Embryonic facial prominence (tissue), 1 donor: ENCODE measurements at regions not wholly inside any gene's neighbourhood (a gene's known extent, or its start where the extent isn't known, plus 50 kb on each side); places are given as distances from the start of the nearest gene placed in this dataset.

Source experiments
- DNase-seq: peaks from one replicate; pipeline ENCODE4 v3.0.0-alpha.2; 2016; ENCODE audit errors: extremely low spot score

DNA sequence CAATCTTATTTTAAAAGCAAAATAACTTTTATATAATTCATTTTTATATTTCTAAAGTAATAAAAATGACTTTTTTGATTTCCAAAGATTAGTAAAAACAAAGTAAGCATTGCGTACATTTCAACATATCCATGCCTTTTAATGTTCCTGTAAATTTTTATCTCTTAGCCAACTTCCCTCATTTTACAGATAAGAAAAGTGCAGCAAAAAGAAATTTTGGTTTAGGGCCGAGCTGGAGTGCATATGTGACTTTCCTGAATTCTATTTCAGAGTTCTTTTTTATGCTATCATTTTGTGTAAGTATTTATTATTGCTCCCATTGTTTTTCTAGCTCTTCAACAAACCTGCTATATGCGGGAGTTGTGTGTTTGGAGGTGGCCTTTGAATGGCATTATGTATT lies 195.3 kb downstream of the NHLRC3 start:
- no peak for DNase-seq

DNA sequence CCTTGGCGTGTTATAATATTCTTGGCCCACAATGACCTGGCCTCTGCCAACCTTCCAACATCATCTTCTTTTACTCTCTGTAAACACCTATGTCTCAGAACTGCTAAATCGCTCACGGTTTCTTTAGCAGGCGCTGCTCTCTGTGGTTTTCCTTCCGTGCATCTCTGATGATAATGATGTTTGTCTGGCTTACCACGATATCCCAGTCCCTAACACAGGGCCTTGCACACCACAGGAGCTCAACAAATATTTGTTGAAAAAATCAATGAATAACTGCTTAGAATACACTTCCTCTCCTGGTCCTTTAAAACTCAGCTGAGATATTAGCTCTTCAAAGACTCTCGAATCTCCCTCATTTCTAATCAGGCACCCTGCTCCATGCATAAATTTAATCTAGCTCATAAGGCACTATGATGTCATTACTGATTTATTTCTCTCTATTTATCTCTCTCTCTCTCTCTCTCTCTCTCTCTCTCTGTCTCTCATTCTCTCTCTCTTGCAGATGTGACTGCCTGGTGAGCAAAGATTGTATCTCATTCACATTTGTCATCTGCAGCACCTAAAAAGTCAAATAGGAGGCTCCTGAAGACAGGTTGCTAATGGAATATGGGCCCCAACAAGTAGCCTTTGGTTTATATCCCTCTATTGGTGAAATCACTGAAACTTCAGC lies 206.4 kb downstream of the NHLRC3 start:
- no peak for DNase-seq

DNA sequence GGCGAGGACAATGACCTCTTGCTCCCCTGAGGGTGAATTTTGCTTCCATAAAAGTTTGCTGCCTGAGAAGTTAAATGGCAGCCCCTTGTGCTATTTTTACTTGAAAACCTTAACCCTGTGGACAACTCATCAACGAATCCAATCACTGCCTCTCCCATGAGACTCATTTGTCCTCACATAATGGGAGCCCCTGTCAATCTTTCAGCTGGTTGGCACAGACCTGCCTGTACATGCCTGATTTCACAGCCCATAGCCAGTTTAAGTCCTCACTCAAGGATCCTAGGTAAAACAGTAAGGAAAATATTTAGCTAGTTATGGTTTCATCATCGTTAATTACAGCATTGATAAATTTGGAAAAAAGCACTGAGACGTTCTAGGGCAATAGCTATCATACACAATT lies 207.4 kb downstream of the NHLRC3 start:
- no peak for DNase-seq

- no peak for DNase-seq
Measured at GRCh38 chr13:39249982-39250381, 211.7 kb downstream of the NHLRC3 start.

- DNase-seq = no peak
Measured at GRCh38 chr13:39250440-39250839, 212.2 kb downstream of the NHLRC3 start.

GRCh38 chr13:39251340-39251739 lies 213.1 kb downstream of the NHLRC3 start:
- DNase-seq = no peak

- no peak for DNase-seq
Measured at GRCh38 chr13:39253774-39254173, 215.5 kb downstream of the NHLRC3 start.

DNA sequence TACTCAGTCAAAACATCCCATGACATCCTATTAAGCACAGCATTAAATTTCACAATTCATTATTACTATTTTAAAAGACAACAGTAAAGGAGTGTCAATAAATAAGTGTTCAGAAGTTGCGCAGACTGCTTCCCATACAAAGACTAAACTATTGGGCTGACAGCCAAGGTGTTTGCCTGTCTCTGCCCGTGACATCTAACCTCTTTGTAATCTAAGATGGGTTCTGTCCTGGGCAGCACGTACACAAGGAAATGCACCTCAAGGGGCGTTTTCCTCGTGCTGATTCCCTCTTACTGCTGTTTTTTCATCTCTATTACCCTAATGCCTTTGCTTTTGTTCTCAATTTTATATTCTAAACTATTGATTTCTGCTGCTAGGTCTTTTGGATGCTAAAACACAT lies 216.3 kb downstream of the NHLRC3 start:
- no peak for DNase-seq

- DNase-seq = no peak
Measured at GRCh38 chr13:39257642-39258041, 219.4 kb downstream of the NHLRC3 start.

GRCh38 chr13:39259371-39260140 lies 221.3 kb downstream of the NHLRC3 start:
- DNase-seq = no peak

- no peak for DNase-seq
Measured at GRCh38 chr13:39263033-39263432, 224.8 kb downstream of the NHLRC3 start.

DNA sequence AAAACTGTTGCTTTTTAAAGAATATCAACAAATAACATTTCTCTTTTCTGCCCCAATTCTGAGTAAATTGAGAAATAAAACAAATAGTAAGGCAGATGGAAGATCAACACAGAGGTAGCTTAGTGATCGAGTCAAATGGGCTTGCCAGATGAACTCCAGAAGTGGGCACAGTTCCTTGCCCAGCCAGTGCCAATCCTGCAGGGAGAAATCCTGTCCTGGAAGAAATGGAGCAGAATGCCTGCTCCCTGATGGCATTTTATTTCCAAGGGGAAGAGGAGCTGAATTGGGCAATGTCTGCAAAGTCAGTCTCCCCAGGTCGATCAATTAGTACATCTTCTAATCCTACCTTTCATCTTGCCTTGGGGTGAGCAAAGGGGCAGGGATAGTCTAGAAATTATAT lies 225.3 kb downstream of the NHLRC3 start:
- no peak for DNase-seq

GRCh38 chr13:39266426-39266825 lies 228.2 kb downstream of the NHLRC3 start:
- DNase-seq = no peak

DNA sequence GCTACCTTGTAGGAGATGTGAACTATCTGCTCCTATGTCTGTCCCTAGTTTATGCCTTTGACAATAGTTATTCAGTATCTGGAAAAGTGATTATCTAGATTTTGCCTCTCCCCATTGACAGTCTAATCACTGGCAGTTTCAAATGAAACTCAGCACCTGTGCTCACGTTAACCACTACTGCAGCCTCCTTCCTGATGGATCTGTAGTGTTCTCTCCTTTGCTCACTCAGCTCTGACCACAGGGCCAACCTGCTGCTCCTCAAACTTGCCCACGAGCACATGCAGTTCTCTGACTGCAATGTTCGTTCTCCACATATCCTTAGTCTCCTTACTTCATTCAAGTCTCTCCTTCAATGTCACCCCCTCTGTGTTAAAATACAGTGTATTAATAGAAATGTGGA lies 230.1 kb downstream of the NHLRC3 start:
- no peak for DNase-seq

- no peak for DNase-seq
Measured at GRCh38 chr13:39269004-39269403, 230.7 kb downstream of the NHLRC3 start.

- DNase-seq = no peak
Measured at GRCh38 chr13:39269411-39269810, 231.2 kb downstream of the NHLRC3 start.

- peak; percentile 51 for DNase-seq
Measured at GRCh38 chr13:39272994-39273393, 234.7 kb downstream of the NHLRC3 start.

DNA sequence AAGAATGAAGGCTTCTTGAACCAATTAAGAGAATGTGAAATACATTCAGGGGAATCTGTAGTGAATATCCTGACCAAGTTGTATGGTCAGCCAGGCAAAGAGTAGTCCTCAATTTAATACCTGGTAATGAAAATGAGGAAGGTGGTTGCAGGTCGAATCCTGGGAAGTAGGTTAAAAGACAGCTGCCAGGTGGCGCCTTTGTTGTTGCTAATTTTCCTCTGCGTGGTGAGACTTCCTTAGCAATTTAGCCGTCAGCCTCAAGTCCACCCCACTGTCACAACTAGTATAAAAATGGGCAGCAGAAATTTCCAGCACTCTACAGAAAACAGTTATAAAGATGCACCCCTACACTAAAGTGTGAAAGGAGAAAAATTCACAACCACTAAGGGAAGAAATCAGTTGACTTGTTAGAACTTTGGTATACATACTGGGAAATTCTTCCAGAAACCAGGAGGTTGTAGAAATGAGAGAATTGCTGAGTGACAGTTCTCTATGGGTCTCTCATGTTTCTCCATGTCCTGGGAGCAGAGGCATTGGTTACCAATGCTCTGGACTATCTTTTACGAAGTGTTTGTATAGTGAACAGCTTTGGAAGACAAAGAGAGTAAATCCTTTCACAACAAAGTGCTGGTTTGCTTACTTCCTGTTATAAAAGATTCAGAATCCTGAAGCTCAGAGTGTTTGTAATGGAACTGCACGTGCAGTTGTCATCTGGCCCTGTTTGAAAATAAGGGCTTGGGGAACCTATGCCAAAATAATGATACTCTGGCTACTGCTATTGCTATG lies 235.9 kb downstream of the NHLRC3 start:
- DNase-seq = no peak

DNA sequence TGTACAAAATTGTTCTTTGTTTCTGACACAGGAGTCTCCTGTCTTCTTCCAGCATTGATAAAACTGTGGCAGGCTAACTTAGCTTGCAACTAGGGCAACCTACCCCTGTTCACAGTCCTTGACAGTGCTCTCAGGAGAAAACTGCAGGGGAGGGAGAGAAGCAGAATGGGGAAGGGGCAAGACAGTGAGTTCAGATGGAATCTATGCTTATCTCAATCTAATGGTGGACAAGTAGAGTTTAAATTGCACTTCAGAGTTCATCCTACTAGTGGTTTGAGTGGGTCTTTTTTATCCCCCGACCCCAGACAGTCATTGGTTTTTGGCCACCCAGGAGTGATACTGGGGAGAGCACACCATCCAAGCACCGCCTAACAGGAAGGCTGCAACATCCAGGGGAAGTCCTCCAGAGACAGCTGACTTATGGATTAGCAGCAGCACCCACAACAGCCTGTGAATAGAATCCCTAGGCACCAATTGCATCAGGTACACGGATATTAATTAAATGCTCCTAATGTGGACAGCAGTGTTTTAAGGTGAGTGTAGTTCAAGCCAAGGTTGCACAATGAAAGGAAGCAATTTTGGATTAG lies 236.6 kb downstream of the NHLRC3 start:
- no peak for DNase-seq

GRCh38 chr13:39279077-39279476 lies 240.8 kb downstream of the NHLRC3 start:
- no peak for DNase-seq

DNA sequence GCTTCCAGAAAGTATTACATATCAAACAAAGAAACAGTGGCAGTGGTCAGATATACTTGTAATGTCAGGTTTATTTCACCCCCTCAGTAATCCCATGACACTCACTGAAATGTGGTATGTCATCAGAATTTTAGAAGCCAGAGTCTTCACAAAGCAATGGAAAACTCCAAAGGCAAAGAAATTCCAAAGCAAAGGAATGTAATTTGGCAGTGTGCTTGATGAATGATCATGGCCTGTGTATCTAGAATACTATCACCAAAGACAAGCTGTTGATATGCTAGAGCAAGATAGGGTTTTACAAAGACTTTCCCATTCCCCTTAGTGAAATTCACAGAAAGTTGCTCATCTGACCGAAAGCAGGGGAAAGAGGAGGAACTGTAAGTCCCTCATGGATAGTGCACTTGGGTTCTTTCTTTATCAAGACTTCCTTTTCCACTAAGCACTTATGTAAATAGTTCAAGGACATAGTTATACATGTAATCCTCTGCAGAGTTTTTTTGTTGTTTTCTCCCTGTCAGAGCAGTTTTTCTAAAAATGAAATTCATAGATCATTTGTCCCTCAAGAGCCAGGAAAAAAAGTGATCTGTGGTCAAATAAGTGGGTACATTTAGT lies 243.4 kb downstream of the NHLRC3 start:
- no peak for DNase-seq

- no peak for DNase-seq
Measured at GRCh38 chr13:39282400-39282972, 244.2 kb downstream of the NHLRC3 start.
